ENCODE measurements at regions not wholly inside any gene's neighbourhood (a gene's known extent, or its start where the extent isn't known, plus 50 kb on each side); places are given as distances from the start of the nearest gene placed in this dataset.

DNA sequence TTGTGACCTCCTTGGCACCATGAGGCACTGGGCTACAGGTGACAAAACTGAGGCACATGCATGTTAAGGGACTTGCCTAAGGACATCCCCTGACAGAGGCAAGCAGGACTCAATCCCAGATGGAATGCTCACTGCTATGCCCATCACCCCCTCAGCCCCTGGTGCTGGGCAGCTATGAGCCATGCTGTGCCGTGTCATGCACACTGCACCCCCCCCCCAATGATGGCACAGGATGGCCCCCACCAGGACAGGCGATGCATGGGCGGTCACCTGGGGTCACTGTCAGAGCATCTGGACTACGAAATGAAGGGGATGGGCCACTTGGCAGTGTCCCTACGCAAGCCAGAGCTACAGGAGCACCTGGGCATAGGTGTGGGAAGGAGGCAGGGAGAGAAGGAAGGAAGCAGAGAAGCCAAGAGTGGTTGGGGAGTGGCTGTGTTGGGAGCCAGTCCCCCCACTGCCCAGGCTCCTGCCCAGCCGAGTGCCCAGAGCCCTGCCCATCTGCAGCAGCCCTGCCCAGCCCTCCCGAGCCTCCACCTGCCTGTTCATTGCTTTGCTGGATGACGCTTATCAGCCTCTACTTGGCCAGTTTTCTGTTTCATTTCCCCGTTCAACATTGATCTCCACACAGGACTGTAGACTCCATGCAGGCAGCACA, 84.9 kb upstream of the DIO3 start:
- H3K36me3 ChIP-seq (ENCODE audit: insufficient read depth, low read length, poor library complexity, severe bottlenecking) = no peaks in the 10 kb centered on the region
- no peak for DNase-seq (ENCODE audit: low spot score)
- no peaks in the 10 kb centered on the region for H3K4me1 ChIP-seq (ENCODE audit: insufficient read depth, low read length, poor library complexity, severe bottlenecking)
- intact Hi-C loops (cut with micrococcal nuclease; ENCODE audit: unreplicated experiment) = no loop called here
- H3K27ac ChIP-seq (ENCODE audit: low read depth, low read length, poor library complexity, severe bottlenecking) = no peak overlapping the region
- ChIA-PET POLR2A (ENCODE audit: low non-redundant PET) (no interaction called here), CTCF (no interaction called here)
- H3K27me3 ChIP-seq (replicated peaks; ENCODE audit: insufficient read depth, low read depth, low read length, poor library complexity) = no peaks in the 10 kb centered on the region
- no peaks in the 10 kb centered on the region for H3K9me3 ChIP-seq (ENCODE audit: low read depth, low read length, poor library complexity, severe bottlenecking)
- no peak overlapping the region for H3K4me3 ChIP-seq (ENCODE audit: low read depth, low read length, poor library complexity, severe bottlenecking)
- no peak for TF ChIP-seq EZH2 (IDR thresholded peaks at IDR 0.05; ENCODE audit: borderline replicate concordance, low read depth, low read length, poor library complexity, severe bottlenecking)
- TF ChIP-seq, protein P1, sequence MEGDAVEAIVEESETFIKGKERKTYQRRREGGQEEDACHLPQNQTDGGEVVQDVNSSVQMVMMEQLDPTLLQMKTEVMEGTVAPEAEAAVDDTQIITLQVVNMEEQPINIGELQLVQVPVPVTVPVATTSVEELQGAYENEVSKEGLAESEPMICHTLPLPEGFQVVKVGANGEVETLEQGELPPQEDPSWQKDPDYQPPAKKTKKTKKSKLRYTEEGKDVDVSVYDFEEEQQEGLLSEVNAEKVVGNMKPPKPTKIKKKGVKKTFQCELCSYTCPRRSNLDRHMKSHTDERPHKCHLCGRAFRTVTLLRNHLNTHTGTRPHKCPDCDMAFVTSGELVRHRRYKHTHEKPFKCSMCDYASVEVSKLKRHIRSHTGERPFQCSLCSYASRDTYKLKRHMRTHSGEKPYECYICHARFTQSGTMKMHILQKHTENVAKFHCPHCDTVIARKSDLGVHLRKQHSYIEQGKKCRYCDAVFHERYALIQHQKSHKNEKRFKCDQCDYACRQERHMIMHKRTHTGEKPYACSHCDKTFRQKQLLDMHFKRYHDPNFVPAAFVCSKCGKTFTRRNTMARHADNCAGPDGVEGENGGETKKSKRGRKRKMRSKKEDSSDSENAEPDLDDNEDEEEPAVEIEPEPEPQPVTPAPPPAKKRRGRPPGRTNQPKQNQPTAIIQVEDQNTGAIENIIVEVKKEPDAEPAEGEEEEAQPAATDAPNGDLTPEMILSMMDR (conservative IDR thresholded peaks at IDR 0.05; ENCODE audit: low read depth, low read length) = no peak
- no TSS peak for BruUV-seq (replicated peaks)

- peak; percentile 10 for DNase-seq (ENCODE audit: low spot score)
- H3K27ac ChIP-seq (ENCODE audit: low read depth, low read length, poor library complexity, severe bottlenecking) = no peak overlapping the region
- intact Hi-C loops (cut with micrococcal nuclease; ENCODE audit: unreplicated experiment) = no loop called here
- ChIA-PET POLR2A (ENCODE audit: low non-redundant PET) (interaction anchor here (0.5 kb wide), 1 partner anchor 1708 kb away, joined by 5 read pairs; no protein-coding TSS in a partner anchor), CTCF (no interaction called here)
- no peaks in the 10 kb centered on the region for H3K9me3 ChIP-seq (ENCODE audit: low read depth, low read length, poor library complexity, severe bottlenecking)
- no peaks in the 10 kb centered on the region for H3K4me1 ChIP-seq (ENCODE audit: insufficient read depth, low read length, poor library complexity, severe bottlenecking)
- no peak for TF ChIP-seq EZH2 (IDR thresholded peaks at IDR 0.05; ENCODE audit: borderline replicate concordance, low read depth, low read length, poor library complexity, severe bottlenecking)
- TF ChIP-seq, protein P1 (conservative IDR thresholded peaks at IDR 0.05; ENCODE audit: low read depth, low read length) = no peak
- no peaks in the 10 kb centered on the region for H3K36me3 ChIP-seq (ENCODE audit: insufficient read depth, low read length, poor library complexity, severe bottlenecking)
- H3K27me3 ChIP-seq (replicated peaks; ENCODE audit: insufficient read depth, low read depth, low read length, poor library complexity) = no peaks in the 10 kb centered on the region
- no TSS peak for BruUV-seq (replicated peaks)
- H3K4me3 ChIP-seq (ENCODE audit: low read depth, low read length, poor library complexity, severe bottlenecking) = no peak overlapping the region
Measured at GRCh38 chr14:101476916-101477553, 84.3 kb upstream of the DIO3 start.

DNA sequence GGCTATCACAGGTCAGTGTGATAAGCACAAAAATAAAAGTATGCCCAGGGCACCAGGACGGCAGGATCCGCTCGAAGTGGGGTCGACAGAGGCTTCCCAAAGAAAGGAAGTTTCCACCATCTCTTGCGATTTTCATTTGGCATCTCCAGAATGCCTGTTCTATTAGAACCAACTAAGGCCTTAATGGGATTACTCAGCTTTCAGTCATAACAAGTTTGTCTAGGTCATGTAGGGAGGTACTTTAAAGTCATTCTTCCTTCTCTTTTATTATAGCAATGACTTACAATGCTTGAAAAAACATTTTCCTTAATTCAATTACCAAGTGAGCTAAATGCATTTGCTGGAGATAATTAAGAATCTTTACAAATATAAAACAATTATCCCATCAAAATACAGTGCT, 83.6 kb upstream of the DIO3 start:
- no peak for DNase-seq (ENCODE audit: low spot score)
- H3K9me3 ChIP-seq (ENCODE audit: low read depth, low read length, poor library complexity, severe bottlenecking) = no peaks in the 10 kb centered on the region
- TF ChIP-seq EZH2 (IDR thresholded peaks at IDR 0.05; ENCODE audit: borderline replicate concordance, low read depth, low read length, poor library complexity, severe bottlenecking) = no peak
- TF ChIP-seq, protein P1 (conservative IDR thresholded peaks at IDR 0.05; ENCODE audit: low read depth, low read length) = no peak
- H3K4me1 ChIP-seq (ENCODE audit: insufficient read depth, low read length, poor library complexity, severe bottlenecking) = no peaks in the 10 kb centered on the region
- BruUV-seq (replicated peaks) = no TSS peak
- POLR2A ChIA-PET (ENCODE audit: low non-redundant PET) = interaction anchor here (0.5 kb wide), 1 partner anchor 1707 kb away, joined by 5 read pairs; no protein-coding TSS in a partner anchor
- H3K27ac ChIP-seq (ENCODE audit: low read depth, low read length, poor library complexity, severe bottlenecking) = no peak overlapping the region
- no peaks in the 10 kb centered on the region for H3K36me3 ChIP-seq (ENCODE audit: insufficient read depth, low read length, poor library complexity, severe bottlenecking)
- CTCF ChIA-PET = no interaction called here
- no peak overlapping the region for H3K4me3 ChIP-seq (ENCODE audit: low read depth, low read length, poor library complexity, severe bottlenecking)
- no peaks in the 10 kb centered on the region for H3K27me3 ChIP-seq (replicated peaks; ENCODE audit: insufficient read depth, low read depth, low read length, poor library complexity)
- intact Hi-C loops (cut with micrococcal nuclease; ENCODE audit: unreplicated experiment) = no loop called here

Measured in A673 (cell line).